ENCODE measurements at regions not wholly inside any gene's neighbourhood (a gene's known extent, or its start where the extent isn't known, plus 50 kb on each side); places are given as distances from the start of the nearest gene placed in this dataset.

GRCh38 chr18:73782405-73782804, 365.2 kb downstream of the FBXO15 start:
- TF ChIP-seq TCF4 (CRISPR knock-in tag; IDR thresholded peaks at IDR 0.05; ENCODE audit: borderline replicate concordance) (no peak), PPARA (CRISPR knock-in tag; IDR thresholded peaks at IDR 0.05; ENCODE audit: borderline replicate concordance) (no peak), PATZ1 (CRISPR knock-in tag; IDR thresholded peaks at IDR 0.05; ENCODE audit: borderline replicate concordance) (no peak), RARB (CRISPR knock-in tag; IDR thresholded peaks at IDR 0.05) (no peak), POU6F1 (CRISPR knock-in tag; IDR thresholded peaks at IDR 0.05; ENCODE audit: borderline replicate concordance, low read depth) (no peak), ZFP30 (CRISPR knock-in tag; IDR thresholded peaks at IDR 0.05) (no peak), ARNTL (CRISPR knock-in tag; IDR thresholded peaks at IDR 0.05; ENCODE audit: borderline replicate concordance, low read depth) (no peak), BACH2 (CRISPR knock-in tag; IDR thresholded peaks at IDR 0.05; ENCODE audit: borderline replicate concordance) (no peak)
